ENCODE measurements at regions not wholly inside any gene's neighbourhood (a gene's known extent, or its start where the extent isn't known, plus 50 kb on each side); places are given as distances from the start of the nearest gene placed in this dataset.

GRCh38 chr13:50493683-50494082 lies 349.8 kb downstream of the DLEU7 start:
- no peak for TF ChIP-seq POLR2A (IDR thresholded peaks at IDR 0.05)
- TF ChIP-seq CTCF (IDR thresholded peaks at IDR 0.05), result no peak

Measured in lower leg skin (tissue), 3 donors.